B cell (primary cell): ENCODE measurements at regions not wholly inside any gene's neighbourhood (a gene's known extent, or its start where the extent isn't known, plus 50 kb on each side); places are given as distances from the start of the nearest gene placed in this dataset.

Source experiments
- CTCF ChIP-seq: fragments of 200-600 bp; IDR thresholded peaks from one replicate; pipeline ENCODE4 v1.8.0; 2022; ENCODE audit warnings: antibody characterized with exemption, mild to moderate bottlenecking
- EZH2 ChIP-seq: IDR thresholded peaks from 2 replicates; pipeline ENCODE4 v1.6.1; 2012; ENCODE audit warnings: borderline replicate concordance, low read depth, mild to moderate bottlenecking, moderate library complexity, low read length; ENCODE audit not compliant: insufficient read depth, poor library complexity, severe bottlenecking

- TF ChIP-seq CTCF (no peak), EZH2 (no peak)
Measured at GRCh38 chr14:40099316-40099715, 667.1 kb upstream of the FBXO33 start.
